Gastrocnemius medialis (tissue), 4 donors: ENCODE measurements at regions not wholly inside any gene's neighbourhood (a gene's known extent, or its start where the extent isn't known, plus 50 kb on each side); places are given as distances from the start of the nearest gene placed in this dataset.

Experiments
- POLR2A ChIP-seq, 2 donors: fragments of 450-650 bp; IDR thresholded peaks; one replicate each; pipeline ENCODE4 v1.6.1; 2017; ENCODE audit warnings: antibody characterized with exemption in 2 of 2, mild to moderate bottlenecking in 2 of 2, moderate library complexity in 2 of 2
- TF ChIP-seq, protein P1 (sequence below), 5 experiments: fragments of 450-650 bp in 3 of 5; fragments of 200-600 bp in 2 of 5; sonication (generic) in 2 of 5; IDR thresholded peaks in 4 of 5; conservative IDR thresholded peaks in 1 of 5; 1 replicate in 4 of 5; 2 replicates in 1 of 5; pipeline ENCODE4 v1.5.1; 2016 to 2019; ENCODE audit warnings: antibody characterized with exemption in 5 of 5, mild to moderate bottlenecking in 3 of 5, moderate library complexity in 3 of 5

DNA sequence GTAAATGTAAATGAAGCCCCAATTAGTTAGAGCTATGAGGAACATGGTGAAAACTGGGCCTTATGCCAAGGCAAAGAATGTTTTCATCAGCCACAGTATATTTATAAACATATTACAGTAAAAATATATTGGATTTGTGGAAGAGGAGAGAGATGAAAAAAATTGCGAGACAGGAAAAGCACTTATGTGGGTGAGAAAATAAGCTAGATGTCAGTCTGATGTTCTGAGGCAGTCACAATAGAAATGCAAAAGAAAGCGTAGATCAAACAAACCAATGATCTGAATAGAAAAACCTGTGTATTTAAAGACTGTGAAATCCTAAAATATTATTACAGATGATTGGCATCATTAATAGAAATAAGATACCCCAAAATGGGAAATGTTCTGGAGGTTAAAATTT lies 1332.5 kb downstream of the SLITRK5 start:
- TF ChIP-seq, protein P1, sequence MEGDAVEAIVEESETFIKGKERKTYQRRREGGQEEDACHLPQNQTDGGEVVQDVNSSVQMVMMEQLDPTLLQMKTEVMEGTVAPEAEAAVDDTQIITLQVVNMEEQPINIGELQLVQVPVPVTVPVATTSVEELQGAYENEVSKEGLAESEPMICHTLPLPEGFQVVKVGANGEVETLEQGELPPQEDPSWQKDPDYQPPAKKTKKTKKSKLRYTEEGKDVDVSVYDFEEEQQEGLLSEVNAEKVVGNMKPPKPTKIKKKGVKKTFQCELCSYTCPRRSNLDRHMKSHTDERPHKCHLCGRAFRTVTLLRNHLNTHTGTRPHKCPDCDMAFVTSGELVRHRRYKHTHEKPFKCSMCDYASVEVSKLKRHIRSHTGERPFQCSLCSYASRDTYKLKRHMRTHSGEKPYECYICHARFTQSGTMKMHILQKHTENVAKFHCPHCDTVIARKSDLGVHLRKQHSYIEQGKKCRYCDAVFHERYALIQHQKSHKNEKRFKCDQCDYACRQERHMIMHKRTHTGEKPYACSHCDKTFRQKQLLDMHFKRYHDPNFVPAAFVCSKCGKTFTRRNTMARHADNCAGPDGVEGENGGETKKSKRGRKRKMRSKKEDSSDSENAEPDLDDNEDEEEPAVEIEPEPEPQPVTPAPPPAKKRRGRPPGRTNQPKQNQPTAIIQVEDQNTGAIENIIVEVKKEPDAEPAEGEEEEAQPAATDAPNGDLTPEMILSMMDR (IDR thresholded peaks at IDR 0.05 in 4 of 5, conservative IDR thresholded peaks at IDR 0.05 in 1 of 5) = no peak
- TF ChIP-seq POLR2A (IDR thresholded peaks at IDR 0.05) = no peak
